Panc1 (cell line): ENCODE measurements at regions not wholly inside any gene's neighbourhood (a gene's known extent, or its start where the extent isn't known, plus 50 kb on each side); places are given as distances from the start of the nearest gene placed in this dataset.

ENCODE experiments used
- ATAC-seq: fragments of 200-7000 bp; cut with Tn5 transposase; 2 replicates; pipeline ENCODE4 v1.9.1; 2020; ENCODE audit warnings: mild to moderate bottlenecking, moderate library complexity
- BruUV-seq: library from RNA; stranded (reverse); fragments of 400-500 nt; replicated peaks from 2 replicates; lab custom pipeline; 2021; lab: Mats Ljungman, UMichigan
- CTCF ChIA-PET: fragments of 300-600 bp; sonication (Branson Sonifier 250); formaldehyde crosslinking; loops from one replicate; lab custom pipeline; 2022; ENCODE audit warnings: antibody characterized with exemption; lab: Charles Lee
- POLR2A ChIA-PET: fragments of 300-600 bp; sonication (Branson Sonifier 250); formaldehyde crosslinking; loops from one replicate; lab custom pipeline; 2022; ENCODE audit warnings: antibody characterized with exemption; lab: Charles Lee
- DNase-seq: peaks from one replicate; pipeline ENCODE4 v3.0.0-alpha.2; 2010; ENCODE audit warnings: low read depth, low spot score
- H3K27ac ChIP-seq: 2 replicates; pipeline ENCODE4 v1.5.1; 2011; ENCODE audit warnings: mild to moderate bottlenecking, low read length, inconsistent platforms
- H3K27me3 ChIP-seq: fragments of 200-500 bp; sonication (Bioruptor generic); 2 replicates; pipeline ENCODE4 v1.6.0; 2014; ENCODE audit warnings: low read length, inconsistent platforms; ENCODE audit not compliant: control insufficient read depth, insufficient read depth
- H3K36me3 ChIP-seq: fragments of 200-500 bp; sonication (Bioruptor generic); 2 replicates; pipeline ENCODE4 v1.5.1; 2014; ENCODE audit warnings: inconsistent platforms, mild to moderate bottlenecking, low read length, moderate library complexity; ENCODE audit not compliant: control insufficient read depth, insufficient read depth
- H3K4me1 ChIP-seq: 2 replicates; pipeline ENCODE4 v1.5.1; 2011; ENCODE audit warnings: inconsistent platforms, mild to moderate bottlenecking, low read length, moderate library complexity; ENCODE audit not compliant: control insufficient read depth, insufficient read depth
- H3K4me3 ChIP-seq, 2 experiments: 2 replicates each; pipeline ENCODE4 v1.5.1; 2011 to 2012; ENCODE audit warnings: low read depth in 2 of 2, low read length in 2 of 2, mild to moderate bottlenecking in 2 of 2, inconsistent platforms in 1 of 2, moderate library complexity in 1 of 2
- H3K9me3 ChIP-seq: fragments of 200-500 bp; sonication (Bioruptor generic); 2 replicates; pipeline ENCODE4 v1.5.1; 2014; ENCODE audit warnings: low read depth, mild to moderate bottlenecking, inconsistent platforms, low read length, moderate library complexity; ENCODE audit not compliant: control insufficient read depth, insufficient read depth
- CTCF ChIP-seq: fragments of 450-650 bp; IDR thresholded peaks from 2 replicates; pipeline ENCODE4 v1.5.1; 2017; ENCODE audit warnings: mild to moderate bottlenecking
- POLR2AphosphoS5 ChIP-seq: IDR thresholded peaks from 2 replicates; pipeline ENCODE4 v1.6.1; 2012; ENCODE audit warnings: mild to moderate bottlenecking, low read depth, low read length, moderate library complexity
- REST ChIP-seq, 2 experiments: IDR thresholded peaks; 2 replicates each; pipeline ENCODE4 v1.6.1; 2011 to 2012; ENCODE audit warnings: low read depth in 2 of 2, control low read depth in 1 of 2, low read length in 1 of 2, mild to moderate bottlenecking in 1 of 2, moderate library complexity in 1 of 2; ENCODE audit not compliant: insufficient read depth in 1 of 2
- SIN3A ChIP-seq: IDR thresholded peaks from 2 replicates; pipeline ENCODE4 v1.6.1; 2012; ENCODE audit warnings: low read depth, mild to moderate bottlenecking, low read length, moderate library complexity, borderline replicate concordance; ENCODE audit not compliant: insufficient read depth
- TCF7L2 ChIP-seq: IDR thresholded peaks from 2 replicates; pipeline ENCODE4 v1.6.1; 2011; ENCODE audit warnings: mild to moderate bottlenecking, low read depth, low read length, inconsistent platforms
- in situ Hi-C: cut with HindIII; loops from 2 replicates; pipeline ENCODE4 v1.10.0; 2016; ENCODE audit warnings: low sequenced_read_pairs, low pct_unique_long_range_greater_than_20kb
- intact Hi-C: fragments of 100-400 bp; cut with micrococcal nuclease; formaldehyde crosslinking; loops from one replicate; pipeline ENCODE4 v1.10.0; 2022; ENCODE audit not compliant: unreplicated experiment

- ATAC-seq (no peak), DNase-seq (no peak)
- Histone ChIP-seq H3K9me3 (no peaks in the 10 kb centered on the region), H3K4me3 (no peak overlapping the region), H3K4me1 (no peaks in the 10 kb centered on the region), H3K27ac (no peak overlapping the region), H3K36me3 (no peaks in the 10 kb centered on the region), H3K27me3 (no peaks in the 10 kb centered on the region)
- CTCF ChIA-PET = no interaction called here
- in situ Hi-C loops = no loop called here
- intact Hi-C loops = no loop called here
- POLR2A ChIA-PET = no interaction called here
- BruUV-seq = no TSS peak
- TF ChIP-seq REST (IDR thresholded peaks at IDR 0.05; ENCODE audit: insufficient read depth in 1 of 2, low read depth in 2 of 2, low read length in 1 of 2) (no peak), TCF7L2 (no peak), POLR2AphosphoS5 (no peak), SIN3A (no peak), CTCF (no peak)
Measured at GRCh38 chr10:3700531-3701076, 84.4 kb downstream of the KLF6 start.

GRCh38 chr10:3699916-3700315 lies 85.1 kb downstream of the KLF6 start:
- no TSS peak for BruUV-seq
- H3K27ac ChIP-seq = no peak overlapping the region
- ATAC-seq = no peak
- TF ChIP-seq TCF7L2 = no peak
- TF ChIP-seq CTCF = no peak
- TF ChIP-seq POLR2AphosphoS5 = no peak
- TF ChIP-seq SIN3A = no peak
- TF ChIP-seq REST (IDR thresholded peaks at IDR 0.05; ENCODE audit: insufficient read depth in 1 of 2, low read depth in 2 of 2, low read length in 1 of 2) = no peak
- H3K9me3 ChIP-seq = no peaks in the 10 kb centered on the region
- no peaks in the 10 kb centered on the region for H3K4me1 ChIP-seq
- intact Hi-C loops (no loop called here), in situ Hi-C loops (no loop called here)
- H3K27me3 ChIP-seq = no peaks in the 10 kb centered on the region
- CTCF ChIA-PET = no interaction called here
- POLR2A ChIA-PET = no interaction called here
- no peak overlapping the region for H3K4me3 ChIP-seq
- no peaks in the 10 kb centered on the region for H3K36me3 ChIP-seq
- DNase-seq = no peak
